ENCODE measurements at regions not wholly inside any gene's neighbourhood (a gene's known extent, or its start where the extent isn't known, plus 50 kb on each side); places are given as distances from the start of the nearest gene placed in this dataset.
A peak's percentile ranks its signal among the peaks of the same experiment; 100 is the strongest.

DNA sequence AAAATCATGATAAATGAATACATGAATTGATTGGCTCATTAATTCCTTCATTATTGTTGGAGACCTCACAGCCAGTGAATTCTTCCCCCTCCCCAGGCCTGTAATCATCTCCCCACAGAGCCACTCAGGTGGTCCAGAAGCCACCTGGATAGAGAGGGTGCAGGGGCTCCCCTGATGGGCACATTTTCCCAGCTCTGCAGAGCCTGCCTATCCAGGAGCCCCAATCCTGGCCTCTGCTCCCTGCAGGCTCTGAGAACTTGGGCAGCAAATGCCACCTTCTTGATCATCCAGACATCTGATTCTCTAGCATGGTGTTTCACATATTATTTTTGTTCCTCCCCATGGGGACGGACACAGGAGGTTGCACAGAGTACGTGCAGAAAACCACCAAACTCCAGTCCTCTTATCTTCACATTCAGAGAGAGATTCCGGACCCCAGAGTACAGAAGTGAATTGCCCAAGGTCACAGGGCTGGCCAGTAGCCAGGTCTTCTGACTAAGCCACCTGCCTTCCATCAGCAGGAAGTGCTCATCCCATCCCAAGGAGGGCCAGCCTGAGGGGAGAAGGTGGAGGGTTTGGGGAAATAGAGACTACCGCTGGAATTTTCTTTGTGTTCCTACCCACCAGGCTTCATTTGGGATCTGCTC lies 348.0 kb downstream of the BUD13 start (continued):
- TF ChIP-seq GPN1 (CRISPR knock-in tag; IDR thresholded peaks at IDR 0.05; ENCODE audit: borderline replicate concordance) (no peak), GMEB2 (CRISPR knock-in tag; IDR thresholded peaks at IDR 0.05; ENCODE audit: low read depth) (no peak), SNAPC2 (CRISPR knock-in tag; IDR thresholded peaks at IDR 0.05) (no peak), RORA (CRISPR knock-in tag; IDR thresholded peaks at IDR 0.05) (no peak), RFXAP (CRISPR knock-in tag; IDR thresholded peaks at IDR 0.05; ENCODE audit: borderline replicate concordance) (no peak), ZNF564 (CRISPR knock-in tag; IDR thresholded peaks at IDR 0.05) (no peak), ZFP82 (CRISPR knock-in tag; IDR thresholded peaks at IDR 0.05; ENCODE audit: borderline replicate concordance) (no peak), ZNF792 (CRISPR knock-in tag; IDR thresholded peaks at IDR 0.05) (0 out of 2 replicates have a peak, but pooled peaks have one; percentile 57), MEIS2 (CRISPR knock-in tag; IDR thresholded peaks at IDR 0.05) (no peak), ZNF317 (CRISPR knock-in tag; IDR thresholded peaks at IDR 0.05) (no peak), MAF1 (CRISPR knock-in tag; IDR thresholded peaks at IDR 0.05; ENCODE audit: borderline replicate concordance) (no peak), ZFAT (CRISPR knock-in tag; conservative IDR thresholded peaks at IDR 0.05) (no peak), NR2F2 (IDR thresholded peaks at IDR 0.05; ENCODE audit: borderline replicate concordance, low read depth) (0 out of 2 replicates have a peak, but pooled peaks have one; percentile 27), ZNF605 (CRISPR knock-in tag; IDR thresholded peaks at IDR 0.05) (peak; percentile 90), SP140L (CRISPR knock-in tag; IDR thresholded peaks at IDR 0.05; ENCODE audit: borderline replicate concordance) (no peak), TBL1XR1 (IDR thresholded peaks at IDR 0.05; ENCODE audit: borderline replicate concordance, low read length, partially characterized antibody) (no peak), RBFOX2 (IDR thresholded peaks at IDR 0.05; ENCODE audit: low read depth, low read length) (peak; percentile 38; the same call in 1 of the 2 replicates), ZUFSP (CRISPR knock-in tag; IDR thresholded peaks at IDR 0.05; ENCODE audit: borderline replicate concordance) (no peak), ZNF775 (CRISPR knock-in tag; IDR thresholded peaks at IDR 0.05; ENCODE audit: borderline replicate concordance) (no peak)
- TF ChIP-seq, protein P1, sequence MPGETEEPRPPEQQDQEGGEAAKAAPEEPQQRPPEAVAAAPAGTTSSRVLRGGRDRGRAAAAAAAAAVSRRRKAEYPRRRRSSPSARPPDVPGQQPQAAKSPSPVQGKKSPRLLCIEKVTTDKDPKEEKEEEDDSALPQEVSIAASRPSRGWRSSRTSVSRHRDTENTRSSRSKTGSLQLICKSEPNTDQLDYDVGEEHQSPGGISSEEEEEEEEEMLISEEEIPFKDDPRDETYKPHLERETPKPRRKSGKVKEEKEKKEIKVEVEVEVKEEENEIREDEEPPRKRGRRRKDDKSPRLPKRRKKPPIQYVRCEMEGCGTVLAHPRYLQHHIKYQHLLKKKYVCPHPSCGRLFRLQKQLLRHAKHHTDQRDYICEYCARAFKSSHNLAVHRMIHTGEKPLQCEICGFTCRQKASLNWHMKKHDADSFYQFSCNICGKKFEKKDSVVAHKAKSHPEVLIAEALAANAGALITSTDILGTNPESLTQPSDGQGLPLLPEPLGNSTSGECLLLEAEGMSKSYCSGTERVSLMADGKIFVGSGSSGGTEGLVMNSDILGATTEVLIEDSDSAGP (CRISPR knock-in tag; IDR thresholded peaks at IDR 0.05; ENCODE audit: borderline replicate concordance): peak; percentile 25; the same call in 1 of the 2 replicates
- TF ChIP-seq, protein P2, sequence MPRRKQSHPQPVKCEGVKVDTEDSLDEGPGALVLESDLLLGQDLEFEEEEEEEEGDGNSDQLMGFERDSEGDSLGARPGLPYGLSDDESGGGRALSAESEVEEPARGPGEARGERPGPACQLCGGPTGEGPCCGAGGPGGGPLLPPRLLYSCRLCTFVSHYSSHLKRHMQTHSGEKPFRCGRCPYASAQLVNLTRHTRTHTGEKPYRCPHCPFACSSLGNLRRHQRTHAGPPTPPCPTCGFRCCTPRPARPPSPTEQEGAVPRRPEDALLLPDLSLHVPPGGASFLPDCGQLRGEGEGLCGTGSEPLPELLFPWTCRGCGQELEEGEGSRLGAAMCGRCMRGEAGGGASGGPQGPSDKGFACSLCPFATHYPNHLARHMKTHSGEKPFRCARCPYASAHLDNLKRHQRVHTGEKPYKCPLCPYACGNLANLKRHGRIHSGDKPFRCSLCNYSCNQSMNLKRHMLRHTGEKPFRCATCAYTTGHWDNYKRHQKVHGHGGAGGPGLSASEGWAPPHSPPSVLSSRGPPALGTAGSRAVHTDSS (CRISPR knock-in tag; conservative IDR thresholded peaks at IDR 0.05): no peak
- TF ChIP-seq, protein P3, sequence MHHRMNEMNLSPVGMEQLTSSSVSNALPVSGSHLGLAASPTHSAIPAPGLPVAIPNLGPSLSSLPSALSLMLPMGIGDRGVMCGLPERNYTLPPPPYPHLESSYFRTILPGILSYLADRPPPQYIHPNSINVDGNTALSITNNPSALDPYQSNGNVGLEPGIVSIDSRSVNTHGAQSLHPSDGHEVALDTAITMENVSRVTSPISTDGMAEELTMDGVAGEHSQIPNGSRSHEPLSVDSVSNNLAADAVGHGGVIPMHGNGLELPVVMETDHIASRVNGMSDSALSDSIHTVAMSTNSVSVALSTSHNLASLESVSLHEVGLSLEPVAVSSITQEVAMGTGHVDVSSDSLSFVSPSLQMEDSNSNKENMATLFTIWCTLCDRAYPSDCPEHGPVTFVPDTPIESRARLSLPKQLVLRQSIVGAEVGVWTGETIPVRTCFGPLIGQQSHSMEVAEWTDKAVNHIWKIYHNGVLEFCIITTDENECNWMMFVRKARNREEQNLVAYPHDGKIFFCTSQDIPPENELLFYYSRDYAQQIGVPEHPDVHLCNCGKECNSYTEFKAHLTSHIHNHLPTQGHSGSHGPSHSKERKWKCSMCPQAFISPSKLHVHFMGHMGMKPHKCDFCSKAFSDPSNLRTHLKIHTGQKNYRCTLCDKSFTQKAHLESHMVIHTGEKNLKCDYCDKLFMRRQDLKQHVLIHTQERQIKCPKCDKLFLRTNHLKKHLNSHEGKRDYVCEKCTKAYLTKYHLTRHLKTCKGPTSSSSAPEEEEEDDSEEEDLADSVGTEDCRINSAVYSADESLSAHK (CRISPR knock-in tag; IDR thresholded peaks at IDR 0.05; ENCODE audit: borderline replicate concordance): no peak

Measured in HepG2 (cell line).